Spleen (tissue), 7 donors: ENCODE measurements at regions not wholly inside any gene's neighbourhood (a gene's known extent, or its start where the extent isn't known, plus 50 kb on each side); places are given as distances from the start of the nearest gene placed in this dataset.
"Not testable (repeated sequence)": the region's sequence is repeated elsewhere in the genome, so short reads cannot be mapped to it uniquely, and the experiment has no call there.

Source experiments
- CTCF ChIP-seq, 11 experiments: fragments of 200-600 bp in 7 of 11; fragments of 450-650 bp in 4 of 11; sonication (generic) in 4 of 11; IDR thresholded peaks in 8 of 11; conservative IDR thresholded peaks in 3 of 11; 1 replicate in 7 of 11; 2 replicates in 4 of 11; pipeline versions ENCODE4 v1.4.0 to v1.8.0; 2016 to 2021; ENCODE audit warnings: antibody characterized with exemption in 11 of 11, inconsistent platforms in 4 of 11, mild to moderate bottlenecking in 1 of 11
- POLR2AphosphoS5 ChIP-seq, 3 donors: sonication (generic); formaldehyde crosslinking; IDR thresholded peaks; one replicate each; pipeline ENCODE4 v1.5.1; 2017; ENCODE audit warnings: antibody characterized with exemption in 3 of 3
- donor health status: DM: no; HTN: no; CAD: no; lungs with moderate emphysema.
- donor health status: DM: no; HTN: no; CAD: no.
- donor health status: DM: no; HTN: no; CAD: no.

GRCh38 chr9:63335286-63335685 is 1949.7 kb downstream of the FOXD4L5 start:
- TF ChIP-seq POLR2AphosphoS5 (IDR thresholded peaks at IDR 0.05); CTCF (IDR thresholded peaks at IDR 0.05 in 8 of 11, conservative IDR thresholded peaks at IDR 0.05 in 3 of 11): not testable (repeated sequence)
